ENCODE measurements at regions not wholly inside any gene's neighbourhood (a gene's known extent, or its start where the extent isn't known, plus 50 kb on each side); places are given as distances from the start of the nearest gene placed in this dataset. TPM values are rescaled to one million over a fixed set of nuclear protein-coding genes. Genes with fewer than 3 reads are reported as not detected.

- Histone ChIP-seq H3K36me3 (ENCODE audit: insufficient read depth, low read length) (no peaks in the 10 kb centered on the region), H3K9me3 (ENCODE audit: low read length) (no peaks in the 10 kb centered on the region), H3K79me2 (ENCODE audit: low read length) (no peaks in the 10 kb centered on the region), H3K9me2 (replicated peaks; ENCODE audit: insufficient read depth, low read length) (no peaks in the 10 kb centered on the region), H4K20me1 (ENCODE audit: insufficient read depth, low read depth, low read length) (no peaks in the 10 kb centered on the region), H3K4me2 (ENCODE audit: low read depth, low read length, poor library complexity, severe bottlenecking) (no peak overlapping the region), H3K9ac (ENCODE audit: low read length) (no peak overlapping the region), H3K27ac (ENCODE audit: low read length) (no peak overlapping the region), H3K4me1 (ENCODE audit: low read length) (no peaks in the 10 kb centered on the region), H2AFZ (ENCODE audit: low read length) (no peak overlapping the region), H3K4me3 (ENCODE audit: low read length) (no peak overlapping the region), H3K27me3 (ENCODE audit: low read length) (no peaks in the 10 kb centered on the region)
- no peak for DNase-seq
Measured at GRCh38 chr5:130237721-130238120, 333.5 kb downstream of the CHSY3 start.

Small RNA genes lying in the stretch of these regions (small RNA-seq; reads per million reads assigned to genes)
- gene AC113367.2: not detected
- not detected for gene RNU7-53P

Measured in Karpas-422 (cell line).